HEK293T (cell line): ENCODE measurements at regions not wholly inside any gene's neighbourhood (a gene's known extent, or its start where the extent isn't known, plus 50 kb on each side); places are given as distances from the start of the nearest gene placed in this dataset.
A peak's percentile ranks its signal among the peaks of the same experiment; 100 is the strongest.
"Not testable (repeated sequence)": the region's sequence is repeated elsewhere in the genome, so short reads cannot be mapped to it uniquely, and the experiment has no call there.

Experiments
- CTCF ChIA-PET: fragments of 350-600 bp; formaldehyde crosslinking; extraction: SDS; loops from one replicate; lab custom pipeline; 2021; ENCODE audit warnings: antibody characterized with exemption, inconsistent platforms; lab: Yijun Ruan, JAX
- POLR2A ChIA-PET: fragments of 350-600 bp; formaldehyde crosslinking; extraction: SDS; loops from one replicate; lab custom pipeline; 2020; ENCODE audit warnings: antibody characterized with exemption, inconsistent platforms; lab: Yijun Ruan, JAX
- DNase-seq: peaks from one replicate; pipeline ENCODE4 v3.0.0; 2012; ENCODE audit warnings: mixed read lengths; ENCODE audit errors: extremely low spot score
- ARNT ChIP-seq: fragments of 450-650 bp; IDR thresholded peaks from 2 replicates; pipeline ENCODE4 v1.6.1; 2017; ENCODE audit warnings: mild to moderate bottlenecking
- BHLHE40 ChIP-seq: fragments of 450-650 bp; IDR thresholded peaks from 2 replicates; pipeline ENCODE4 v1.6.1; 2016; ENCODE audit warnings: mild to moderate bottlenecking, moderate library complexity, borderline replicate concordance
- CTBP1 ChIP-seq: fragments of 450-650 bp; IDR thresholded peaks from 2 replicates; pipeline ENCODE4 v1.6.1; 2016; ENCODE audit warnings: borderline replicate concordance
- ELF4 ChIP-seq: fragments of 450-650 bp; IDR thresholded peaks from 2 replicates; pipeline ENCODE4 v1.6.1; 2017; ENCODE audit warnings: antibody characterized with exemption
- FOXA1 ChIP-seq: fragments of 450-650 bp; IDR thresholded peaks from 2 replicates; pipeline ENCODE4 v1.6.1; 2016; ENCODE audit warnings: mild to moderate bottlenecking
- FOXK2 ChIP-seq: fragments of 450-650 bp; IDR thresholded peaks from 2 replicates; pipeline ENCODE4 v1.6.1; 2016; ENCODE audit warnings: mild to moderate bottlenecking
- FOXM1 ChIP-seq: fragments of 450-650 bp; IDR thresholded peaks from 2 replicates; pipeline ENCODE4 v1.6.1; 2017; ENCODE audit warnings: mild to moderate bottlenecking, borderline replicate concordance
- HDGF ChIP-seq: fragments of 450-650 bp; IDR thresholded peaks from 2 replicates; pipeline ENCODE4 v1.6.1; 2017; ENCODE audit warnings: antibody characterized with exemption, borderline replicate concordance
- L3MBTL2 ChIP-seq: fragments of 450-650 bp; conservative IDR thresholded peaks from 2 replicates; pipeline ENCODE4 v1.6.1; 2016; ENCODE audit warnings: mild to moderate bottlenecking
- LEF1 ChIP-seq: fragments of 450-650 bp; IDR thresholded peaks from 2 replicates; pipeline ENCODE4 v1.6.1; 2017; ENCODE audit warnings: mild to moderate bottlenecking, borderline replicate concordance
- NFRKB ChIP-seq: fragments of 450-650 bp; IDR thresholded peaks from 2 replicates; pipeline ENCODE4 v1.6.1; 2016; ENCODE audit warnings: mild to moderate bottlenecking, moderate library complexity
- SP1 ChIP-seq: fragments of 450-650 bp; IDR thresholded peaks from 2 replicates; pipeline ENCODE4 v1.6.1; 2017
- SUZ12 ChIP-seq: fragments of 450-650 bp; IDR thresholded peaks from 2 replicates; pipeline ENCODE4 v1.6.1; 2016; ENCODE audit warnings: mild to moderate bottlenecking
- TARDBP ChIP-seq: fragments of 450-650 bp; IDR thresholded peaks from 2 replicates; pipeline ENCODE4 v1.6.1; 2016
- ZNF384 ChIP-seq: fragments of 450-650 bp; IDR thresholded peaks from 2 replicates; pipeline ENCODE4 v1.6.1; 2016
- TF ChIP-seq, protein P1 (sequence below): fragments of 450-650 bp; IDR thresholded peaks from 2 replicates; pipeline ENCODE4 v1.6.1; 2016

DNA sequence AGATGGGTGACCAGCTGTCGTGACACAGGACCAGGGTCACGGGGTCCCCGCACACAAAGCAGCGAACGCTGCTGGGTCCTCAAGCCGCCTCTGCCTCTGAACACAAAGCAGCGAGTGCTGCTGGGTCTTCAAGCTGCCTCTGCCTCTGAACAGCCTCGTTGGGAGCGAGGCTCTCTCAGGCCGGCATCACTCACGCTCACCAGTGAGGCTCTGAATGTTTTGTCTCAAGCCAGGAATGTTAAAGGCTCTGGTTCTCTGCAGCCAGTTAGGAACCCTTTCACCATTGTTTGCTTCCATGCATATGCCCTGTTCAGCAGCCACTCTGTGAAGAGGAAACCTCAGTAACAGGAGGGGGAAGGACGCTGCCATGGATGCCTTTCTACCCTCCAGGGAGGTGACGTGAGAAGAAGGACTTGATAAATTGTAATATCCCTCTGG is 82.7 kb upstream of the TAF11L2 start:
- no peak for DNase-seq
- POLR2A ChIA-PET: no interaction called here
- CTCF ChIA-PET: no interaction called here
- TF ChIP-seq HDGF: no peak
- TF ChIP-seq, protein P1, sequence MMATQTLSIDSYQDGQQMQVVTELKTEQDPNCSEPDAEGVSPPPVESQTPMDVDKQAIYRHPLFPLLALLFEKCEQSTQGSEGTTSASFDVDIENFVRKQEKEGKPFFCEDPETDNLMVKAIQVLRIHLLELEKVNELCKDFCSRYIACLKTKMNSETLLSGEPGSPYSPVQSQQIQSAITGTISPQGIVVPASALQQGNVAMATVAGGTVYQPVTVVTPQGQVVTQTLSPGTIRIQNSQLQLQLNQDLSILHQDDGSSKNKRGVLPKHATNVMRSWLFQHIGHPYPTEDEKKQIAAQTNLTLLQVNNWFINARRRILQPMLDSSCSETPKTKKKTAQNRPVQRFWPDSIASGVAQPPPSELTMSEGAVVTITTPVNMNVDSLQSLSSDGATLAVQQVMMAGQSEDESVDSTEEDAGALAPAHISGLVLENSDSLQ: no peak
- TF ChIP-seq NFRKB: no peak
- TF ChIP-seq FOXA1: no peak
- no peak for TF ChIP-seq ZNF384
- no peak for TF ChIP-seq SP1
- TF ChIP-seq FOXM1: no peak
- TF ChIP-seq LEF1: no peak
- no peak for TF ChIP-seq ARNT
- no peak for TF ChIP-seq TARDBP
- no peak for TF ChIP-seq BHLHE40
- no peak for TF ChIP-seq FOXK2

DNA sequence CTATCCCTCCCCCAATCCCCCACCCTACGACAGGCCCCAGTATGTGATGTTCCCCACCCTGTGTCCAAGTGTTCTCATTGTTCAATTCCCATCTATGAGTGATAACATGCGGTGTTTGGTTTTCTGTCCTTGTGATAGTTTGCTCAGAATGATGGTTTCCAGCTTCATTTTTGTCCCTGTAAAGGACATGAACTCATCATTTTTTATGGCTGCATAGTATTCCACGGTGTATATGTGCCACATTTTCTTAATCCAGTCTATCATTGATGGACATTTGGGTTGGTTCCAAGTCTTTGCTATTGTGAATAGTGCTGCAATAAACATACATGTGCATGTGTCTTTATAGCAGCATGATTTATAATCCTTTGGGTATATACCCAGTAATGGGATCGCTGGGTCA is 81.7 kb upstream of the TAF11L2 start:
- CTCF ChIA-PET, POLR2A ChIA-PET, DNase-seq: not testable (repeated sequence)

DNA sequence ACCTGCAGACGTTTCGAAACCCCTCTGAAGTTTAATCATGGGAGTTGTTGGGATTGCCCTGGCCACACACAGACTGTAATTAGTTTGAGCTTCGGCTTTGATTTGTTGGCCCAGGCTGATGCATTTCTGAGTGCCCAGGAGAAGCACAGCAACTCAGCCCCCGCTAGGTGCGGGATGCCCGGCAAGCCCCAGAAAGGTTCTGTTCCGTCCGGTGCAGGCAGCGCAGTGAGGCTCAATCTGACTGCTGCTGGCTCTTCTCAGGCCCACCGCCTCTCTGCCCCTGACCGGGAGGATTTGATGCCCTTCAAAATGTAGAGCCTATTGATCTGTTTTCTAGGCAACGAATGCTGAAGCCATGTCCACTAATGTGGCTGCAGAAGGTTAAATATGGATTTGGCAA is 73.4 kb upstream of the TAF11L2 start:
- TF ChIP-seq ELF4: no peak
- no peak for TF ChIP-seq LEF1
- TF ChIP-seq NFRKB: no peak
- TF ChIP-seq, protein P1: no peak
- TF ChIP-seq ZNF384: no peak
- no peak for TF ChIP-seq TARDBP
- no peak for TF ChIP-seq SUZ12
- no peak for TF ChIP-seq FOXK2
- no peak for TF ChIP-seq ARNT
- no peak for TF ChIP-seq L3MBTL2
- no peak for TF ChIP-seq FOXA1
- no peak for TF ChIP-seq SP1
- TF ChIP-seq HDGF: no peak
- no peak for TF ChIP-seq BHLHE40
- TF ChIP-seq FOXM1: no peak
- TF ChIP-seq CTBP1: no peak
- ChIA-PET POLR2A (no interaction called here), CTCF (interaction anchor here (0.5 kb wide), 1 partner anchor 279 kb away, joined by 3 read pairs; no protein-coding TSS in a partner anchor)
- DNase-seq: no peak

DNA sequence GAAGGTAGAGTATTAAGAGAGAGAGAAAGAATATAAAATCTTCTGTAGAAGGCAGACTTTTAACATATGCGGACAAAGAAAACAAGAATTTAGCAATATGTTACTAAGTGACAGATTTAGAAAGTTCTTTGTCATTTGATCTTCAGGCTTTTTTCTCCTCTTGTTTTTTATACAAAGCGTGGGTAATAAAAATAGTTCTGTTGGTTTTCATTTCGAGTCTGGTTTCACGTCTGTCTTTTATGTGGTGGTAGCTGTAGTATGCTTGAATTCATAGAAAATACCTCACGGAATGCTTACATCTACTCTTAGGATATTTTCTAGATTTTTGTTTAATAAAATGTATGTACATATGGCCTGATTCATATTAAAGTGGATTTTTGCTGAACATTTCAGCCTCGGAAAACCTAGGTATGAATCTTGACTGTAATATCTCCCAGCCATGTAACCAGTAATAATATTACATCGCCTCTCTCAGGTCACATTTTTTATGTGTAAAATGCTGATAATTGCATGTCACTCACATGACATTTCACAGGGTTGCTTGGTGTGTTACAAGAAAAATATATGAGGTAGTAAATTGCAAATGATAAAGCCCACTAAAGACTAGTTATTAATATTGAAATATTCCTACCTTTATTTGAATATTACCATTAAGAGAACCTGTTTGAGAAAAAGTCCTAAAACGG is 72.5 kb upstream of the TAF11L2 start:
- TF ChIP-seq ELF4 (no peak), NFRKB (no peak), FOXM1 (no peak)
- TF ChIP-seq, protein P1: peak; percentile 30; the same call in 1 of the 2 replicates
- CTCF ChIA-PET: no interaction called here
- POLR2A ChIA-PET: no interaction called here
- DNase-seq: no peak

DNA sequence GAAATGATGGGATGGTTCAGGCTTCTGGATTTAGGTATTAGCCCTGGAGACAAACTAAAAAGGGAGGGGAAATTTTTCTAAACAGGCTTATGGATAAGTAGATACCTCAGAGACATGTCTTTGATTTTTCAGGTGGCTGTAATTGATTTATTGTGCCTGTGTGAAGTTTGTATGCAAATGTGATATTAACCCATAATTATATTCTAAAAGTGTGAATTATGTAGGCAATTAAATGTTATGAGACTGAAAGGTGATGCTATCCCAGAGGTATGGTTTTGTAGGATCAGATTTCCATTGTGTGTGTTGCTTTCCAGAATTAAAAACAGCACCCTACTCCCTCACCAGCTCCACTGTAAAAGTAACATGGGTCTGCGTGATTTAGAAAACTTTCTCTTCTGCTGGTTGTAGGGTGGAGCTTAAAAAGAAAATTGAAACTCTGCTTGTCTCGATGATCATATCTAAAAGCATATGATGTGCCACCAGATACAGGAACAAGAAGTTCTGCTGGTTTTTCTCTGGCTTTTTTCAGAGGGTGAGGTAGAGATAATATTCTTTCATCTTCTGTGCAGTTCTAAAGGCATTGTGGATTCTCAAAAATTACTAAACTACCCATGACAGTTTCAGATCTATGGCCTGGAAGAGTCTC is 71.8 kb upstream of the TAF11L2 start:
- POLR2A ChIA-PET: no interaction called here
- DNase-seq: no peak
- TF ChIP-seq FOXK2 (no peak), TARDBP (no peak), NFRKB (no peak), ELF4 (no peak), FOXM1 (no peak), BHLHE40 (no peak), ZNF384 (no peak), CTBP1 (no peak)
- CTCF ChIA-PET: interaction anchor here (0.6 kb wide), 1 partner anchor 46 kb away, joined by 3 read pairs; no protein-coding TSS in a partner anchor

DNA sequence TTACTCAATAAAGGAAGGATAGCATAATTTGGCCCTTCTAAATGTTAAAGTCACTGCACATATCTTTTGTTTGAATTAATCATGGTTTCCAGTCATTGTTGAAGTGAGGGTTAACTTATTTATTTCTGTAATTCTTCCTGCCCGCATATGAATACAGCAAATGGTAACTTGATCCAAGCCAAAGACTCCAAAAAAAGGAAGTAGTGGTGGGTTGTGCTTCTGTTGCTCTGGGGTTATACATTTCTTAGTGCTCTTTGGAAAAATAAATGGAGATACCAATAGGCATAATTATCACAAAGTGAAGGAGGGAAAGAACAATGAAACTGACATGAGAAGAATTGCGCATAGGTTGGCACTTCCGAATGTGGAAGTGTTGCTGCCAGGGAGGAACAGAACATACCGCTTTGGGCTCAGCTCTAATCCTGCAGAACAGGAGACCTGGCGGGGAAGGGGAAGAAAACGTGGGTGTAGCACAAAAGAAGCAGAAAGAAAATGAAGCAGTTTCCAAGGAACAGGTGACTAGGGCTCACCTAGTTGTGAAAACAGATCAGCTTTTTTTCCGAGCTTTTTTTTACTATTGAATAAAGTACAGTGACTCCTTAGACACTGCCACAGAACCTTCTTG is 69.7 kb upstream of the TAF11L2 start:
- POLR2A ChIA-PET: no interaction called here
- no peak for TF ChIP-seq ARNT
- no peak for TF ChIP-seq HDGF
- no peak for TF ChIP-seq ZNF384
- no peak for TF ChIP-seq SP1
- no peak for TF ChIP-seq ELF4
- TF ChIP-seq LEF1: no peak
- TF ChIP-seq NFRKB: no peak
- no peak for TF ChIP-seq CTBP1
- TF ChIP-seq FOXM1: no peak
- CTCF ChIA-PET: interaction anchor here (0.5 kb wide), 1 partner anchor 29 kb away, joined by 4 read pairs; no protein-coding TSS in a partner anchor
- no peak for DNase-seq
